ENCODE measurements at regions not wholly inside any gene's neighbourhood (a gene's known extent, or its start where the extent isn't known, plus 50 kb on each side); places are given as distances from the start of the nearest gene placed in this dataset.

GRCh38 chr2:189336276-189336975, 104.8 kb upstream of the WDR75 start:
- Mint-ChIP-seq H3K9me3 (ENCODE audit: low read depth) (peaks cover 43% of the 10 kb centered on the region), H3K27me3 (ENCODE audit: low read depth) (no peaks in the 10 kb centered on the region), H3K4me3 (ENCODE audit: unreplicated experiment) (no peak overlapping the region), H3K4me1 (ENCODE audit: low read depth) (peaks cover 10% of the 10 kb centered on the region), H3K36me3 (ENCODE audit: low read depth) (peaks cover 19% of the 10 kb centered on the region), H3K27ac (ENCODE audit: unreplicated experiment) (no peak overlapping the region)
- TF ChIP-seq CTCF (IDR thresholded peaks at IDR 0.05): no peak
- DNase-seq (ENCODE audit: low spot score): no peak

GRCh38 chr2:189337656-189338055, 103.6 kb upstream of the WDR75 start:
- peaks cover 38% of the 10 kb centered on the region for H3K9me3 Mint-ChIP-seq (ENCODE audit: low read depth)
- no peaks in the 10 kb centered on the region for H3K27me3 Mint-ChIP-seq (ENCODE audit: low read depth)
- no peak overlapping the region for H3K4me3 Mint-ChIP-seq (ENCODE audit: unreplicated experiment)
- H3K4me1 Mint-ChIP-seq (ENCODE audit: low read depth): peaks cover 10% of the 10 kb centered on the region
- peak overlapping the region; percentile 14 for H3K27ac Mint-ChIP-seq (ENCODE audit: unreplicated experiment)
- DNase-seq (ENCODE audit: low spot score): no peak
- peaks cover 20% of the 10 kb centered on the region for H3K36me3 Mint-ChIP-seq (ENCODE audit: low read depth)
- TF ChIP-seq CTCF (IDR thresholded peaks at IDR 0.05): no peak

GRCh38 chr2:189338115-189338514, 103.2 kb upstream of the WDR75 start:
- no peak for TF ChIP-seq CTCF (IDR thresholded peaks at IDR 0.05)
- no peak overlapping the region for H3K4me3 Mint-ChIP-seq (ENCODE audit: unreplicated experiment)
- peak overlapping the region; percentile 53 for H3K27ac Mint-ChIP-seq (ENCODE audit: unreplicated experiment)
- H3K36me3 Mint-ChIP-seq (ENCODE audit: low read depth): peaks cover 23% of the 10 kb centered on the region
- peaks cover 38% of the 10 kb centered on the region for H3K9me3 Mint-ChIP-seq (ENCODE audit: low read depth)
- H3K27me3 Mint-ChIP-seq (ENCODE audit: low read depth): no peaks in the 10 kb centered on the region
- H3K4me1 Mint-ChIP-seq (ENCODE audit: low read depth): peaks cover 10% of the 10 kb centered on the region
- no peak for DNase-seq (ENCODE audit: low spot score)

- H3K27me3 Mint-ChIP-seq (ENCODE audit: low read depth): no peaks in the 10 kb centered on the region
- peaks cover 33% of the 10 kb centered on the region for H3K9me3 Mint-ChIP-seq (ENCODE audit: low read depth)
- peaks cover 22% of the 10 kb centered on the region for H3K36me3 Mint-ChIP-seq (ENCODE audit: low read depth)
- TF ChIP-seq CTCF (IDR thresholded peaks at IDR 0.05): no peak
- no peak for DNase-seq (ENCODE audit: low spot score)
- no peak overlapping the region for H3K4me3 Mint-ChIP-seq (ENCODE audit: unreplicated experiment)
- H3K27ac Mint-ChIP-seq (ENCODE audit: unreplicated experiment): no peak overlapping the region
- H3K4me1 Mint-ChIP-seq (ENCODE audit: low read depth): peaks cover 14% of the 10 kb centered on the region
These were observed 100.2 kb upstream of the WDR75 start for GRCh38 chr2:189341077-189341476.

- no peak for DNase-seq (ENCODE audit: low spot score)
- Mint-ChIP-seq H3K4me1 (ENCODE audit: low read depth) (peaks cover 26% of the 10 kb centered on the region), H3K4me3 (ENCODE audit: unreplicated experiment) (no peak overlapping the region), H3K27ac (ENCODE audit: unreplicated experiment) (no peak overlapping the region), H3K36me3 (ENCODE audit: low read depth) (peaks cover 18% of the 10 kb centered on the region), H3K9me3 (ENCODE audit: low read depth) (peaks cover 27% of the 10 kb centered on the region), H3K27me3 (ENCODE audit: low read depth) (no peaks in the 10 kb centered on the region)
- TF ChIP-seq CTCF (IDR thresholded peaks at IDR 0.05): no peak
These were observed 97.2 kb upstream of the WDR75 start for GRCh38 chr2:189344043-189344442.

Data from chondrocyte (in vitro differentiated cells).